Suprapubic skin (tissue), 4 donors: ENCODE measurements at regions not wholly inside any gene's neighbourhood (a gene's known extent, or its start where the extent isn't known, plus 50 kb on each side); places are given as distances from the start of the nearest gene placed in this dataset.

ENCODE experiments used
- POLR2A ChIP-seq, 2 donors: fragments of 450-650 bp; IDR thresholded peaks; one replicate each; pipeline ENCODE4 v1.6.1; 2017; ENCODE audit warnings: antibody characterized with exemption in 2 of 2, mild to moderate bottlenecking in 2 of 2, moderate library complexity in 2 of 2
- POLR2AphosphoS5 ChIP-seq, 3 donors: sonication (generic); formaldehyde crosslinking; IDR thresholded peaks; one replicate each; pipeline ENCODE4 v1.6.1; 2017; ENCODE audit warnings: antibody characterized with exemption in 3 of 3
- TF ChIP-seq, protein P1 (sequence below), 2 donors: fragments of 200-600 bp in 1 of 2; fragments of 450-650 bp in 1 of 2; sonication (generic) in 1 of 2; IDR thresholded peaks; one replicate each; pipeline ENCODE4 v1.5.1; 2016 to 2019; ENCODE audit warnings: antibody characterized with exemption in 2 of 2, mild to moderate bottlenecking in 1 of 2, moderate library complexity in 1 of 2

GRCh38 chr1:192920412-192920811, 111.6 kb downstream of the RGS2 start:
- TF ChIP-seq POLR2A (IDR thresholded peaks at IDR 0.05) (no peak), POLR2AphosphoS5 (IDR thresholded peaks at IDR 0.05) (no peak)
- TF ChIP-seq, protein P1, sequence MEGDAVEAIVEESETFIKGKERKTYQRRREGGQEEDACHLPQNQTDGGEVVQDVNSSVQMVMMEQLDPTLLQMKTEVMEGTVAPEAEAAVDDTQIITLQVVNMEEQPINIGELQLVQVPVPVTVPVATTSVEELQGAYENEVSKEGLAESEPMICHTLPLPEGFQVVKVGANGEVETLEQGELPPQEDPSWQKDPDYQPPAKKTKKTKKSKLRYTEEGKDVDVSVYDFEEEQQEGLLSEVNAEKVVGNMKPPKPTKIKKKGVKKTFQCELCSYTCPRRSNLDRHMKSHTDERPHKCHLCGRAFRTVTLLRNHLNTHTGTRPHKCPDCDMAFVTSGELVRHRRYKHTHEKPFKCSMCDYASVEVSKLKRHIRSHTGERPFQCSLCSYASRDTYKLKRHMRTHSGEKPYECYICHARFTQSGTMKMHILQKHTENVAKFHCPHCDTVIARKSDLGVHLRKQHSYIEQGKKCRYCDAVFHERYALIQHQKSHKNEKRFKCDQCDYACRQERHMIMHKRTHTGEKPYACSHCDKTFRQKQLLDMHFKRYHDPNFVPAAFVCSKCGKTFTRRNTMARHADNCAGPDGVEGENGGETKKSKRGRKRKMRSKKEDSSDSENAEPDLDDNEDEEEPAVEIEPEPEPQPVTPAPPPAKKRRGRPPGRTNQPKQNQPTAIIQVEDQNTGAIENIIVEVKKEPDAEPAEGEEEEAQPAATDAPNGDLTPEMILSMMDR (IDR thresholded peaks at IDR 0.05), result no peak
